HG03025 (cell line): ENCODE measurements at regions not wholly inside any gene's neighbourhood (a gene's known extent, or its start where the extent isn't known, plus 50 kb on each side); places are given as distances from the start of the nearest gene placed in this dataset.
A peak's percentile ranks its signal among the peaks of the same experiment; 100 is the strongest.

ENCODE experiments used
- ATAC-seq: cut with Tn5 transposase; IDR thresholded peaks from one replicate; pipeline ENCODE4 v1.9.1; 2021; ENCODE audit warnings: mild to moderate bottlenecking, moderate library complexity; ENCODE audit not compliant: unreplicated experiment, low FRiP score

DNA sequence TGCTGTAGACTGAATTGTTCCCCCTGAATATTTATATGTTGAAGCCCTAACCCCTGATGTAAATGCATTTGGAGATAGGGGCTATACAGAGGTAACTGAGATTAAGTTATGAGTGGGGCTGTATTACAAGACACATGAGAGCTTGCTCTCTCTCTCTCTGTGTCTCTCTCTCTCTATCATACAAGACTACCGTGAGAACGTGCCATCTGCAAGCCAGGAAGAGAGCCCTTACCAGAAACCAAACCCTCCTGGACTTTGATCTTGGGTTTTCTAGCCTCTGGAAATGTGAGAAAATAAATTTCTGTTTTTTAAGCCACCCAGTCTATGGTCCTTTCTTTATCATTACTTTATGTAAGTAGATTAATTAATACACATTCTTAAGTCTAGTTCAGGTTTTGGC, 249.3 kb upstream of the MAN1A1 start:
- ATAC-seq: no peak

DNA sequence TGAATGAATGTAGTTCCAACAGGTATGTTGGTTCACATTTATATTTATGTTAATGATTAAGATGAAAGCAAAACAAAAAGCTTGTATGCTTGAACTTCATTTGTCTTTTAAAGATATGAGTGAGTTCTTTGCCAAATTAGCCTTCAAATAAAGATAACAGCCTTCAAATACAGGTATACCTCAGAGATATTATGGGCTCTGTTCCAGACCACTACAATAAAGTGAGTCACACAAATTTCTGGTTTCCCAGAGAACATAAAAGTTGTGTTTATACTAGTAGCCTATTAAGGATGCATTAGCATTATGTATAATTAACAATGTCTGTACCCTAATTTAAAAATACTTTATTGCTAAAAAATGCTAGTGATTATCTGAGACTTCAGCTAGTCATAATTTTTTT, 245.3 kb upstream of the MAN1A1 start:
- no peak for ATAC-seq

DNA sequence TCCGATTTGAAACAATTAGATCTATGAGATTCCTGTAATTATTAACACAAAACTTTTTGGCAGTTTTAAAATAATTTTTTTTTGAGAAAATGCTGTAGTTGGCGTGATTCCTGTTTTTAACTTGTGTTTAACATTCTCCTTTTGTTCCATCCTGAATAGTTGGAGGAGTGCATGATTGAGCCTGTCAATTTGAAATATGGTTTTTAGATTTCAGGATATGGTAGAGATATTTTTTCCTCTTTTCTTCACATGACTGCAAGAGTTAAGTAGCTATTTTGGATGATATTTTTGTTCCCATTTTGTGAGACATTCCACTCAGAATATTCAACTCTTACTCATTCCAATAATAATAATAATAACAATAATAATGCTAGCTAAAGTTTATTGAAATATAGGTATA, 241.7 kb upstream of the MAN1A1 start:
- no peak for ATAC-seq

DNA sequence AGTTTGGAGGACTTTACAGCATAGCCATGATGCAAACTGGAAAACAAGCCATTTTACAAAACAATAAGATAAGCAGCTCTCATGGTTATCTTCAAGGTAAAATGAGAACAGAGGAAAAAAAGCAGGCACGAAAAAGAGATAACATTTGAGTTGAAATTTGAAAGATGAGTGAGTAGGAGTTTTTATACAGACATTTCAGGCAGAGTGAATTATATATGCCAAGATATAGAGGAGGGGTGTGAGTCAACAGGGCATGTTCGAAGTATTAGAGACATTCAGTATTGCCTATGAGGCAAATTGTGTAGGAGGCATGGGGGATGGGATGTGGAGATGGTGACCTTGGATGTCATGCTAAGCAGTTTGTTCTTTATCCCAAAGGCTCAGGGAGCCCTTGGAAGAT, 240.5 kb upstream of the MAN1A1 start:
- ATAC-seq: no peak

DNA sequence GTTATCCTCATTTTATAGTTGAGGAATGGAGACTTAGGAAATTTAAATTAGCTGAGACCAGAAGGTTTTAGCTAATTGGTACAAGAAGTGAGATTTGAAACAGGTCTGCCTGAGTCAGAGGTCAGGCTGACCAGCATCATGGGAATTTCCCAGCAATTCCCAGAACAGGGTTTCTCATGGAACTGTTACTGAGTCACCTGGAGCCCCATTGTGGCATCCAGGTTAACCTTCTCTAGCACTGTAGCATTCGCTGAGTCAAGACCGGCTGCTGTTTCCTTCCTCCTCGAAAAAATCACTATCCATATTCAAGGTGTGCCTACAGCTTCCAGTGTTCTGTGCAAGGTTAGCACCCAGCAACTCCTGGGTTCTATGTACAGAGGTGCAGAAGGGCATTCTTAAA, 238.0 kb upstream of the MAN1A1 start:
- no peak for ATAC-seq

DNA sequence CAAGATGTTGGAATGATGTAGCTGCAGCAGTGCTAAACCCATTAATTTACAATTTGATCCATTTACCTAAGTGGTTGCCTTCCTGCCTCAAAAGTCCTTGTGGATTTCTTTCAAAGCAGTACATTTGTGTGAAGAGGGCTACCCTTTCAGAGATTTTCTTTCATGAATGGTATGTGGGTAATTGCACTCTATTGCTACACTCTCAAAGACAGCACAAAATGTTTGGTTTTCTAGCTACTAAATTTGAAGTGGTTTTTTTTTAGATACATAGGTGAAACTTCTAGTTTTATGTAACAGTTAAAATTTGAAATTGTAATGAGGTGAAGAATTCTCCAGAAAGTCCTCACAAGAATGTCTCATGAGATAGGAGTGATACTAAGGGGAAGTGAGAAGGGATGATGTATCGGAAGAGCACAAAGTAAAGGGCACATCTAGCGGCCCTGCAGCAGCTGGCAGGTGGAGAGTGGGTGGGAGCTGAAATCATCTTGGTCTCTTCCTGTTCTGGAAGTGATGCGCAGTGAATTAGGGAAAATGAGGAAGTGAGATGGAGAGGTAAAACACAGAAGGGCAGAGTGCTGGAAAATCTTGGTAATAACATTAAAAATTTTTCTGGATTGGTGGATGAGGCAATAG, 236.8 kb upstream of the MAN1A1 start:
- peak; percentile 98 for ATAC-seq

DNA sequence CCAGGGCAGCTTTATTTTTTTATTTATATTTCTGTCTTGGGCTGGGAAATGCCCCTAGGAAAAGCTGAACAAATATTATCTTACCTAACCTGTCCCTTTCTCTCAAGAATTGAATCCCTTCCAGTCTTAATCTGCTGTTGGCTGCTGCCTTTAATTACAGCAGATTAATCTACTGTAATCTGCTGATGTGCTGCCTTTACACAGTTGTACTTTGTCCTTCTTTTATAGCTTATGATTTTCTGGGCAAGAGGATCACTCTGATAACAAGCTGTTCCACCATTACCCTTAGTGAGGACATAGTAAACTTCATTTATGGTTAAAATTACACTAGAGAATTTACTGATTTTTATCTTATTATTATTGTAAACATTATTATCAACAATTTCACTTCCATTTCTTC, 234.5 kb upstream of the MAN1A1 start:
- no peak for ATAC-seq

DNA sequence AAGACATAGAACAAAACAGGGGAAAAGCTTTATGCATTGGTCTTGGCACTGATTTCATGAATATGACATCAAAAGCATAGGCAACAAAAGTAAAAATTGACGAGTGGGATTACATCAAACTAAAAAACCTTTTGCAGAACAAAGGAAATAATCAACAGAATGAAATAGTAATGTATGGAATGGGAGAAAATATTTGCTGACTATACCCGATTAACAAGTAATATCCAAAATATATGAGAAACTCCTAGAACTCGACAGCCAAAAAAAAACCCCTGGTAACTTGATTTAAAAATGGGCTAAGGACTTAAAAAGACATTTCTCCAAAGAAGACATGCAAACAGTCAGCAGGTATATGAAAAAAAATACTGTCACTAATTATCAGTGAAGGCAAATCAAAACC, 231.7 kb upstream of the MAN1A1 start:
- no peak for ATAC-seq

DNA sequence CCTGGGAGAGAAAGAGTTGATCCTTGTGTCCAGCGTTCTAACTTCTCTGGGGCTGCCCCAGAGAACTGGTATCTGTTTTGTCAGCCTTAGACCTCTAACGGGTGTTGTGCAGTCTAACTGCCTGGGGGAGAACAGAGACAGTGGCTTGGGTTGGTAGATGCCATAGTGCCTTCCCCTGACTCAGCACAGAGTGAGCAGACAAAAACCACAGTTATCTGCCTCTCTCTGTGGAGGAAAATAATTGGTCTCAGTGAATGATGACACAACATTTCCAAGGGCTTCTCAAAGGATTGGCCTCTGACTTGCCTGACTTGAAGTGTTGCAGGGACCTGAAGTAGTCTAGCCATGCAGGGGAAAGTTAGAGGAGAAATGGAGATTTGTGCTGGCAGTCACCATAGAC, 226.2 kb upstream of the MAN1A1 start:
- no peak for ATAC-seq

DNA sequence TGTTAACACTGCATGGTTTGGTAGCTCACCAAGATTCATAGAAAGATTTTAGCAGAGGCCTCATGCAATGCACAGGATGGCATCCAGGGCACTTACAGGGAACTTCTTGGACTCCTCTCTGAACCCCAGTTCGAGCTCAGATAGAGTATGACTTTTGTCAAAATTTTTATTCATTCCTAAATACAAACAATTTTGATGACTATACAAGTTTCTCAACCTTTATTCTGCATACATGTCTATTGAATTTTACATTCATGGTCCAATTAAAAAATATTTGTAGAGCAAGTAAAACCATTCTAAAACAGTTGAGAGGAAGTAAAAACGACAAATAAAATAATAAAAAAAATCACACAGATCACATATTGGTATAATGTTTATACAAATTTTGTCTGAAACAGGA, 219.0 kb upstream of the MAN1A1 start:
- ATAC-seq: no peak

DNA sequence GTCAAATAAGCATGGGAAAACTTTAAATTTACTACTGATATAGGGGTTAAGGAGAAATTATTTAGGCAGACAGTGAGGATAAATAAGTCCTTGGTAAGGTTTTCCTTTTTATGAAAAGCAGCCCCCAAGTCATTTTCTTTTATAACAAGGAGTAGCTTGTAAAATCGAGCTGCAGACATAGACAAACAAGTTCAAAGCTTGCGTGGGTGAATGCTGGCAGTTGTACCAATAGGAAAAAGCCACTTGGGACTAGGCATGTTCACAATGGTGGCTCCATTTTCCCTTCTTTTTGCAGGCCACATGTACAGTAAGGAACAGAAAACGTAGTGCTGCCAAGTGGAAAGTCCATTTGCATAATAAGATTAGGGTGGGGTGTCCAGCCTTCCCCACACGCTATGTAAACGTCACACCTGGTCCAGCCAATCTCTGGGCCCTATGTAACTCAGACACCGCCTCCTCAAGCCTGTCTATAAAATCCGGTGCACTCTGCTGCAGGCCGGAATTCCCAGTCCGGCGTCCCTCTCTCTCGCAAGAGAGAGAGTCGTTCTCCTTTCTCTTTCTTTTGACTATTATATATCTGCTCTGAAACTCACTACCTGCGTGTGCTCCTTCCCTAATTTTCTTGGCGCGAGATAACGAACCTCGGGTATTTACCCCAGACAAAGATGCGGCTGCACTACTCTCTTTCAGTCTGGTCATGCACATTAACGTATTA, 217.1 kb upstream of the MAN1A1 start:
- no peak for ATAC-seq

DNA sequence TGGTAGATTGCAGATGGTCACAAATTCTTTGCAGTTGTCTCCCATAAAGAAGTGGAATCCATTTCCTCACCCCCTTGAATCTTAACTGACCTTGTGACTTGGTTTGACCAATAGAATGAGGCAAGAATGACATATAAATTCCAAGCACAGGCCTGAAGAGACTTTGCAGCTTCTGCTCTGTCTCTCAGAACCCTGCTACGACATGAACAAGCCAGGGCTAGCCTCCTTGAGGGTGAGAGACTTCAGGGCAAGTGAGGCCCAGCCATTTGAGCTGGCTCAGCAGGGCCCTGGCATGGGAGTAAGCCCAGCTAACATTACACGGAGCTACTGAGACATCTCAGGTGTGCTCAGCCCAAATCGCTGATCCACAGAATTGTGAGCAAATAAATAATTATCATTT, 216.3 kb upstream of the MAN1A1 start:
- ATAC-seq: no peak

DNA sequence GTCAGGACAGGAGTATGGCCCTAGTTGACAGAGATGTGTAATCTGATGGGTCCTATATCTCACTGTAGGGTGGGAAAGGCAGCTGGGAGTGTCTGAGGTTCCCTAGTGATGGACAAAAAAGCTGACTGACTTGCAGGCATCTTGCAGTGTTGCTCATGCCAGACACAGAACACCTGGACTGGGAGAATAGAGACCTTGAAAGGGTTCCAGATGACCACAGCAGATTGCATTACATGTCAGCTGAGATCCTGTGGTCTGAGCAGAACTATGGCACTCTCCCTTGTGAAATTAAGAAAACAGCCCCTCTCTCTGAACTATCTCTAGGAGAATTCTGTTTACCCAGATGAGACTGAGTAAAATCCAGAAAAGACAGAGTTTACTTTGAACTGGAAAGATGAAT, 212.6 kb upstream of the MAN1A1 start:
- ATAC-seq: no peak

DNA sequence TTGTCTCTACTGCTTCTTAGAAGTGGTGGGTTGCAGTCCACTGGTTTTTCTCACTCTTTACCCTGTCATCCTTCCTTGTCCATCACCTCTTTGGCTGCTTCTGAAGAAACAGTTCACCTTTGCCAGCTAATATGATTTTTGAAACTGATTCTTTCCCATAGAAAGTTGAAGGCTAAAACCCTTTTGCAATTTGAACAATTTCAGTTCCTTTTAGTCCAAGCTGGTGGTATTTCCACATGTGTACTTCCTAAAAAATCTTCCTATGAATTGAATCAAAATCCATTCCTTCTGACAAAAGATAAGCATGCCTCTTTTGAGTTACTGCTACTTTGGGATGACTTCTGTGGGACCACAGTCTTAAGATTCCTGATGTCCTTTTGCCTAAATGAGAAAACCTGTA, 210.0 kb upstream of the MAN1A1 start:
- no peak for ATAC-seq

DNA sequence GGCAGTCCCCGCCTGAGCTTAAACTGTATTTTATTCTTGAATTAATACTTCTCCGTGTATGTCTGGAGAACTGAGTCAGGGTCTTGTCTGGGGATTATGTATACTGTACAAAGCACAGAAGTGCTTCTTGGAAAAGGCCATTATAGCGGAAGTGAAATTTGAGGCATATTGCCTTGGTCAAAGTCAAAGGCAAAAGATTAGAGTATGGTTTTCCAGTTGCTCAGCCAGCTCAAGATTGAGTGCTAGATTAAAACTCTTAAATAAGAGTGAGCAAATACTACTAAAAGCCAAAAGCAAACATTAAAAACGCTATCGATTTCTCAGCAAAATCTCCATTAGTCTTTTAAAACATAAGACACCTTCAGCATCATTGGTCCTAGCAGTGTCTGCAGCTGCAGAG, 207.7 kb upstream of the MAN1A1 start:
- ATAC-seq: no peak

DNA sequence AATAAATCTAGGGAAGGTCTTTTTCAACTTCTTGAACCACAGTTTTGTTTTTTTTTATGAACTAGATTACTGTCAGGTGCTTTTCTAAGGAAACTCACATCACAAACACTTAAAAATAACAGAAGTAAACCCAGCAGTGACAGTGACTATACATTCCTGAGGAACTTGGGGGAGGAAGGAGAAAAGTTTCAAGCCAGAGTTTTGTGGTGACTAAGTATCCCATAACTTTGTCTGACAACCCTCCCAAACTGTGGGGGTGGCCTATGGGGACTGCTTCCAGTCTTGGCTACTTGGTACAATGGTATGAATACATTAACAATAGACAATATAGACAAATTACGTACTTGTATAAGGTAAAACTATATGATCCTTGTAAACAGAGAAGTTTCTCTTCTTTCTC, 202.5 kb upstream of the MAN1A1 start:
- ATAC-seq: no peak

DNA sequence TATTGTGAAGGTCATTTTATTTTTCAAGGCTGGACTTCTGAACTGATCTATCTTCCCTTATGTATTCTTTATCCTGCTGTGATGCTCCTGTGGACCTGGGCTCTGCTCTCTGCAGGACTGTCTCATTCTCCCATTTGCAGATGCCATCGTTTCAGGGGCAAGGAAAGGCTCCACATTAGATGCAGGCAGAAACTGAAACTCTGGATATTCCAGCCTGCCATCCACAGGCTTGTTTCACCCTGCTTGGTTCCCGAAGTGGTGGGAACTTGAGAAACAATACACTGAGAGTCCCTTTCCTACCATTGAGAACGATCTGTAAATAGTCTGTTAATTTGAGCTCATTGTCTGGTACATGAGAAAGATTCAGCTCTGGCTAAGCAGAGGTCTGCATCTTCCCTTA, 197.5 kb upstream of the MAN1A1 start:
- ATAC-seq: no peak

DNA sequence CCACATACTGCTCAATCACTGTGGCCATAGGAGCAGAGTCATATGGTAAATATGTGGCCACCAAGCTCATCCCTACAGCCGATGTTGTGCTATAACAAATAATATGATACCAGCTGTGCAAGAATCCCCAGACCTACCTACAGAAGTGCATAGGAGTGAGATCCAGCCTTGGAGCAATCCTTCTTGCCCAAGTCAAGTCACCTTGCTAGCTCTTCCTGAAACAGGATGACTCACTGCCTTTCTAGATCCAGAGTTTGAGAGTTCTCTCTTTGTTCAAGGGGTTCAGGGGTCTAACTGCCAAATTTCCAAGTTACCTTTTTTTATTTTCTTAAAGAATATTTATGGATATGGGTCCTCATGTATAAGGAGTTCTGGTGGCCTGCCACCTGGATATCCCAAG, 195.7 kb upstream of the MAN1A1 start:
- no peak for ATAC-seq

DNA sequence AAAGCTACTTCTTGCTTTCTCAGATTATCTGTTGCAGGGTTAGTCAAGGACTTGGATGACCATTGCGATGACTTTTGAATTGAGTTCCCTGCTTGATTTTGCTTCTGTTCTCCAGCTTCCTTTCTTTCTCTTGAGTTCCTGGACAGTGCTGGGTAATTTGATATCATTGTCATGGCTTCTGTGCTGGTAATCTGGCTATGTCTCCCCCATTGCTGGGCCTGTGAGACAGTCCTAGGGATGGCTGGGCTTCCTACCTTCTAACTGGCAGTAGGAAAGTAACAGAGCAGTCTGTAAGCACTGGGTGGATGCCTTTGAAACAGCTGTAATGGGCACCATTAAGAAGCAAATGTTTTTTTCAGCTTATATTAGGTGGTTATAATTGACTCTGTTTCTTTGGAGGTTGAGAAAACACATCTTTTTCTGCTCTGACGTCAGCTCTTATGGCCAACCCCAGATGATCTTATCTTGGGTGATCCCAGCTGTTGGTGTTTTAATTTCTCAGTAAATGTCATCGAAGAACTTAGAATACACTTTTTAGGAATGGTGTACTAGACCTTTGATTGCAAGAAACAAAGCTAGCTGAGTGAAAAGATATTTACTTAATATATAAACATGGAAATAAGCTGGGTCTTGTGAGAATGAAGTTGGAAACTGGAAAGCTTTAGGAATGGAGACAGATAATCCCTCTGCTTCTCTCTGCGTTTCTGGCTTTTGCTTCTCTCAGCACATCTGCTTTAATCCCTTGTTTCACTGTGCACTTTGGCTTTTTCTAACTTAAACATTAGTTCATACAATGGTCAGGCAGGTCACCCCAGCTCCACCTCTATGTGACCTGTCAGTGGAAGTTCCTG, 195.0 kb upstream of the MAN1A1 start:
- ATAC-seq: no peak

DNA sequence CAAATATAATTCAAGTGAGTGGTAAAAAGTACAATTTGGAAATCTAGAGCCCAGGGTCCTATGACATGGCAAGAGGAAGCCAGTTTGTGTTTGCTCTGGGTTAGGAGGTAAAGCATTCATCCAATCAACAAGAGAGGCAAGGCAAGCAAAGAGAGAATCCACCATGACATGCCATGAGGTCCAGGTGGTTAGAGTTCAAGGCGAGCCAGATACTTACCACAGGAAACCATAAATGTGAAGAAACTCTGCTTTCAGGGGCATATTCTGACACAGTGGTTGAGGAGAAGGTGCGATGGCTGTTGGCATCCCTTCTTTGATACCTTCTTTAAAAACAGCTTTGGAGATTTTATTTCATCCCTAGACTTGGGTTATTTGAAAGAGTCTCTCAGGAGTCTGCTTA, 193.8 kb upstream of the MAN1A1 start:
- ATAC-seq: no peak

DNA sequence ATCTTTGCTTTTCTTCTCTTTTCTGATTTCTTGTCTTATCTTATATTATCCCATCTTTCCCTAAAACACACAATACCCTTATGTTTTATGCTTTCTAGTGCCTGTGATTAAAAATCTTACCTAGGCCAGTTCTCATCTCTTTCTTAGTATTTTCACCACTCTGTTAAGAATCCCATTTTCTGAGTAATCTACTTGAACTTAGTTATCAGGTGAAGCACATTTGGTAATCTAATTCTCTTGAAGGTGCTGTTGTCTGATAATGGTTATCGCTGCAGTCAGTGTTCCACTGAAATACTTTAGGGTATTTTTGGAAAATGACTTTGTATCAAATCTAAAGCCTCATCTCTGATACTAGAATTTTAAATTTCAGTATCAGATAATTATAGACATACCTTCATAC, 192.5 kb upstream of the MAN1A1 start:
- no peak for ATAC-seq
